Osteoblast (primary cell): ENCODE measurements at regions not wholly inside any gene's neighbourhood (a gene's known extent, or its start where the extent isn't known, plus 50 kb on each side); places are given as distances from the start of the nearest gene placed in this dataset.

Experiments
- DNase-seq: peaks from one replicate; pipeline ENCODE4 v3.0.0; 2011; ENCODE audit warnings: low spot score, mixed read lengths; ENCODE audit not compliant: insufficient read length; ENCODE audit errors: missing footprints
- H2AFZ ChIP-seq: 2 replicates; pipeline ENCODE4 v1.6.0; 2011; ENCODE audit warnings: mild to moderate bottlenecking, low read length
- H3K27ac ChIP-seq: 2 replicates; pipeline ENCODE4 v1.5.1; 2011; ENCODE audit warnings: mild to moderate bottlenecking, low read depth, low read length, moderate library complexity
- H3K27me3 ChIP-seq: 2 replicates; pipeline ENCODE4 v1.6.0; 2012; ENCODE audit warnings: mild to moderate bottlenecking, control low read depth, inconsistent platforms, low read length, moderate library complexity; ENCODE audit not compliant: insufficient read depth
- H3K36me3 ChIP-seq: 2 replicates; pipeline ENCODE4 v1.5.1; 2011; ENCODE audit warnings: mild to moderate bottlenecking, low read length, control low read depth, moderate library complexity; ENCODE audit not compliant: insufficient read depth
- H3K4me1 ChIP-seq: 2 replicates; pipeline ENCODE4 v1.5.1; 2011; ENCODE audit warnings: mild to moderate bottlenecking, low read length, control low read depth, moderate library complexity; ENCODE audit not compliant: insufficient read depth
- H3K4me2 ChIP-seq: 2 replicates; pipeline ENCODE4 v1.6.0; 2011; ENCODE audit warnings: mild to moderate bottlenecking, low read length; ENCODE audit not compliant: insufficient read depth
- H3K4me3 ChIP-seq: fragments of 200-600 bp; sonication (generic); 3 replicates; pipeline ENCODE4 v1.5.1; 2012; ENCODE audit warnings: mild to moderate bottlenecking, low read length, inconsistent platforms; ENCODE audit not compliant: insufficient read depth
- H3K79me2 ChIP-seq: 2 replicates; pipeline ENCODE4 v1.6.0; 2012; ENCODE audit warnings: mild to moderate bottlenecking, low read length, control low read depth, inconsistent platforms; ENCODE audit not compliant: insufficient read depth
- H3K9me3 ChIP-seq: 2 replicates; pipeline ENCODE4 v1.5.1; 2011; ENCODE audit warnings: low read depth, low read length, control low read depth
- H4K20me1 ChIP-seq: 2 replicates; pipeline ENCODE4 v1.6.0; 2012; ENCODE audit warnings: mild to moderate bottlenecking, low read length, control low read depth; ENCODE audit not compliant: insufficient read depth
- CTCF ChIP-seq: IDR thresholded peaks from 2 replicates; pipeline ENCODE4 v1.5.1; 2011; ENCODE audit warnings: mild to moderate bottlenecking, low read depth, low read length, moderate library complexity; ENCODE audit errors: extremely low read depth

- Histone ChIP-seq H4K20me1 (no peaks in the 10 kb centered on the region), H3K9me3 (no peaks in the 10 kb centered on the region), H3K79me2 (no peaks in the 10 kb centered on the region), H3K4me3 (no peak overlapping the region), H3K36me3 (no peaks in the 10 kb centered on the region), H3K4me2 (no peak overlapping the region), H2AFZ (no peak overlapping the region), H3K27me3 (no peaks in the 10 kb centered on the region), H3K4me1 (no peaks in the 10 kb centered on the region), H3K27ac (no peak overlapping the region)
- no peak for TF ChIP-seq CTCF
- no peak for DNase-seq
These were observed 422.5 kb upstream of the OPRM1 start for GRCh38 chr6:153616506-153616905.

- TF ChIP-seq CTCF, result no peak
- no peaks in the 10 kb centered on the region for H3K4me1 ChIP-seq
- H3K27ac ChIP-seq, result no peak overlapping the region
- H3K4me3 ChIP-seq, result no peak overlapping the region
- no peak overlapping the region for H3K4me2 ChIP-seq
- no peaks in the 10 kb centered on the region for H3K79me2 ChIP-seq
- no peak for DNase-seq
- no peak overlapping the region for H2AFZ ChIP-seq
- no peaks in the 10 kb centered on the region for H3K9me3 ChIP-seq
- H4K20me1 ChIP-seq, result no peaks in the 10 kb centered on the region
- no peaks in the 10 kb centered on the region for H3K27me3 ChIP-seq
- H3K36me3 ChIP-seq, result no peaks in the 10 kb centered on the region
These were observed 425.2 kb upstream of the OPRM1 start for GRCh38 chr6:153613719-153614455.

GRCh38 chr6:153602401-153602800 lies 436.6 kb upstream of the OPRM1 start:
- Histone ChIP-seq H4K20me1 (no peaks in the 10 kb centered on the region), H3K27ac (no peak overlapping the region), H2AFZ (no peak overlapping the region), H3K4me1 (no peaks in the 10 kb centered on the region), H3K36me3 (no peaks in the 10 kb centered on the region), H3K79me2 (no peaks in the 10 kb centered on the region), H3K4me3 (no peak overlapping the region), H3K4me2 (no peak overlapping the region), H3K27me3 (no peaks in the 10 kb centered on the region), H3K9me3 (no peaks in the 10 kb centered on the region)
- DNase-seq, result no peak
- TF ChIP-seq CTCF, result no peak

DNA sequence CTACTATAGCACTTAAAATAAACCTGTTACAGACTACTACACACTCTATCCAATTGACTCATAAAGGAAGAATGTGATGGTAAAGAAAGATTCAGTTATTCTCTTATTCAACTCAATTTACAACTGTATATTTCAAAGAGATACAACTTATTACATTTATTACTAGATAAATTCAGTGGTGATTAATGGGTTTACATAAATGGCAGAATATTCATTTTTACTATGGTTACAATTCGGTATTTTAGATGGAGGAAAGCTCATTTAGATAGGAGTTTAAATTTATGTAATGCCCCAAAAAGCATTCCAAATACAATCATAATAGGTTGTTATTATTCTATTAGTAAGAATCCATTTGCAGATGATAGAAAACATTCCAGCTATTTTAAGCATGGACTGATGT lies 439.1 kb upstream of the OPRM1 start:
- TF ChIP-seq CTCF, result no peak
- H3K36me3 ChIP-seq, result no peaks in the 10 kb centered on the region
- no peak overlapping the region for H3K4me2 ChIP-seq
- no peak for DNase-seq
- no peaks in the 10 kb centered on the region for H3K4me1 ChIP-seq
- H4K20me1 ChIP-seq, result no peaks in the 10 kb centered on the region
- H3K79me2 ChIP-seq, result no peaks in the 10 kb centered on the region
- no peak overlapping the region for H3K4me3 ChIP-seq
- no peak overlapping the region for H3K27ac ChIP-seq
- H2AFZ ChIP-seq, result no peak overlapping the region
- H3K27me3 ChIP-seq, result no peaks in the 10 kb centered on the region
- H3K9me3 ChIP-seq, result no peaks in the 10 kb centered on the region
